HG02840 (cell line): ENCODE measurements at regions not wholly inside any gene's neighbourhood (a gene's known extent, or its start where the extent isn't known, plus 50 kb on each side); places are given as distances from the start of the nearest gene placed in this dataset.
"Not testable (repeated sequence)": the region's sequence is repeated elsewhere in the genome, so short reads cannot be mapped to it uniquely, and the experiment has no call there.

Experiments used
- ATAC-seq: cut with Tn5 transposase; IDR thresholded peaks from one replicate; pipeline ENCODE4 v1.9.1; 2021; ENCODE audit warnings: mild to moderate bottlenecking, moderate library complexity, moderate number of reproducible peaks; ENCODE audit not compliant: unreplicated experiment, low FRiP score

DNA sequence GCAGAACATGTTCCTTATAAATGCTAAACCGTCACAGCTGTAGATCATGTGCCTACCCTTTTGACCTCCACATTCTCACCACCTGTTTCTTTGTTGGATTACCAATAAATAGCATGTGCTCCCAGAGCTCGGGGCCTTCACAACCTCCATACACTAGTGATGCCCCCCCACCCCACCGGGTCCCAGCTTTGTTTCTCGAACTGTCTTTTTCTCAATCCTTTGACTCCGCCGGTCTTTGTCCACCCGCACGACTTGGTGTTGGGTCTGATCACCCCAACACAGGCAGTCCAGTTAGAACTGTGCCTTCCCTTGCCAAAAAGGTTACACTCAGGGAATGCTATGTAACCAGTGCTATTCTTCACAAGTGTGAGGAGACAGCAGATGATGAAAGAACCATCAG, 485.9 kb upstream of the C9orf72 start:
- no peak for ATAC-seq

DNA sequence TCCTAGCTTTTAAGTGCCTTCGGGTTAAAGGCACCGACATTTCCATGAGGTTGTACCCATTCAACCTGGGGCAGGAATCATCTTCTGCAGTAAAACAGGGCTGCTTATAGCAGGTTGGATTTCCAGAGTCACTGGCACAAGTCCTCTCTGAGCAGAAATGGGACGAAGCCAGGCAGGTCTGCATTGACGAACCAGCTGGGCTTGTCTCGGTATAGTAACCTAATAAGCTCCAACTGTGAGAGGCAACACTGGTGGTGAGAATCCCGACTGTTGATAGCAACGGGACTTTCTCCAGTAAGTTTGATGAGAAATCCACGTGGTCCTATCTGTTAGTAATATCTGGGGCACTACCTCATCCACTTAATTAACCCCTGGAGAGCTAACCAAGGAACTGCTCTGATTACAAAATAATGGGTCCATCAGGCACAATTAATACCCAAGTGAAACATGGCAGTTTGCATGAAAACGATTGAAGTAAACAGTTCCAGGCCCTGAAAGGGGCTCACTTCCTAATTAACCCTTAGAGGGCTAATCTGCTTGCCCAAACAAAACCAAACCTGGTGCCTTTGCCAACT, 491.0 kb upstream of the C9orf72 start:
- no peak for ATAC-seq

DNA sequence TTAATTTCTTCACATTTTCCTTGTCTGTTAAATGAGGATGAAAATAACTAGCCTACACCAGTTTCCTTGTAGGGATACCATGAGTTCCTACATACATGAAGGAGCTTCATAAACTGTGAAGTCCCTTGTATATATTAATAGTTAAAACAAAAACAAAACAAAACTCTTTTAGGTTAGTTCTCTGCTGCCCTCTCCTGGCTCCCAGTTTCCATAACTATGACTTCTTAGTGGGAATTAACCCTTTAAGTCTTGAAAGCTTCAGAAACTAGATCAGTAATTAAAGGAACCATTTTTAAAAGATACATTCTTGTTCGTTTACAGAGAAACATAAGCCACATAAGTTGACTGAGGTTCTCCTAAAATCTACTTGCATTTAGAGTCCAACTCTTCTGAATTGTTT, 500.0 kb upstream of the C9orf72 start:
- ATAC-seq = no peak

DNA sequence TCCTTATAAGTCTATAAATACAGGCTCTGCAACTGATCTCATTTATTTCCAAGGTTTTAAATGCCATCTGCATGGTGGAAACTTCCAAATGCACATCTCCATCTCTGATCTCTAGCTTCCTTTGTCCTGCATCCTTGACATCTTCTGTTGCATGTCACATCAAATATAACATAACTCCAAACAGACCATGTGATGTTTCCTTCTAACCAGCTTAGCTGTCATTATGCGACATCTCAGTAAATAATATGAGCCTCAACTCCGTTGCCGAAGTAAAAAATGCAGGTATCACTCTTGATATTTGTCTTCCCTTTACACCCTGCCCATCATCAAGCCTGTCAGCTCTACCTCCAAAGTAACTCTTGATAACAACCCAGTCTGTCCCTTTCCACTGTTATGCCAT, 506.4 kb upstream of the C9orf72 start:
- no peak for ATAC-seq

DNA sequence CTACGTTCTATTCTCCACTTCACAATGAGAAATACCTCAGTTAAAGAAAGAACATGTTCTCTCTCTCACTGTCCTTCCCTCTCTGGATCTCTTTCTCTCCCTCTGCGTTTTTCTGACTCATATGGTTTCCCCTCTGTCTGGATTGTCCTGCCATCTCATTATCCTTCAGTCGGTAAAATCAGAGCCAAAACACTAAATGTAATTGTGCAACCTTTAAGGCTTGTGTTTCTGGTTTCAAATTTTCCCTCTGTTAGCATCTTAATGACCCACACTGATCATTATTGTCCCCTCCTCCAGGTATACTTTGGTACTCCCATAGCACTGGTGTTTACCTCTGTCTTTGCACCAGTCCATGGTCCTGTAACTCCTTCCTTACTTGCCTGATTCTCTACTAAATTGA, 509.4 kb upstream of the C9orf72 start:
- no peak for ATAC-seq

DNA sequence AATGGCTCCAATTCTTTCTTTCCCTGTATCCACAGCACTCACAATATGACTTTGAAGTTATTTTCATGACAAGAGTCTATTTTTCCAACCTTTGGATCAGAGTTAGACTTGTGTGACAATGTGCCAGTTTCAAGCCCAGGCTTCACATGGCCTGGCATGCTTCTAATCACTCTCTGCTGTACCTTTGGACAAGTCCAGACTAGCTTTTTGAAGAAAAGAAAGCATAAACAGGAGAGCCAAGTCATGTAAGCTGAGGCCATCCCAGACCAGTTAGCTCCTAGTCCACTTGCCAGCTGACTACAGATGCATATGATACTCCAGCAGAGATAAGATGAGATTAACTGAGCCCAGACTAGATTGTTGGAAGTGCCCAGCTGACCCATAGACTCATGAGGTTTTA, 513.6 kb upstream of the C9orf72 start:
- no peak for ATAC-seq

DNA sequence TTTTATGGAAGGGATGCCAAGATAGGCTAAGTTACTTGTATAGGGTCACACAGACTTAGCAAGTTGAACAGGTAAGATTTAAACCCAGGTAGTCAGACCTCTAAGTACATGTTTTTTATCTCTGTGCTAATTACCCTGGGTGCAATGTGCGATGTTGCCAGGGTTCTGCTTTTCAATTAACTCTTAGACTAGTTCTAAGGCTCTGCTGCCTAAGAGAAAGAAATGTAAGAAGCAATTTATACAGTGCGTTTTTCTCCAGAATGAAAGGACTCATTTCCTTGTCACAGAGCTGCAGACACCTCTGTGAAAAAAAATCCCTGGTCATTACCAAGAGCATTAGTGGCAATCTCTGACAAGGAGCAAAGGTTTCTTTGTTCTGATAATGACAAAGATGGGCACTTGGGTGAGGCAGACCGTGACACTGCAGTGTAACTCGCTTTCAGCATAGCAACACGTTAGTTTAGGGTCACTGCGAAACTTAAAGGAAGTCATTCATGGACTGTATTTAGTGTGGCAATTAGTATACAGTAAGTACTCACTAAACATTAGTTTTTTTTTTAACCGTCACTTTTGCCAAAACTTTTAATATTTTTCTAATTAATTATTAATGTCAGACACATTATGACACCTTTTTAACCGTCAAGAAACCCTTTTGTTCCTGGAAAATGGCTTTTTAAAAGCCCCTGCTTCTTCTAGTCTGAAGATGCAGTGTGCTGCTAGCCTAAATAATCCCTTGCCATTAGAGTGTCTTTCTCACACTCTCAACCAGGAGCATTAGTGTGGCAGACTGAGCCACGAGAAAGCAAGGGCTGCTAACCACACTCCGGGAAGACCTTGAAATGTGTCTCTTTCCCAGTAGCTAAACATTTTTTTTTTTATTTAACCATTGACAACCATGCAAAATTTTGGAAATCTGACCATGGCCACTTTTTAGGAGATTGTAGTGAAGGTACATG, 520.0 kb upstream of the C9orf72 start:
- ATAC-seq = no peak

DNA sequence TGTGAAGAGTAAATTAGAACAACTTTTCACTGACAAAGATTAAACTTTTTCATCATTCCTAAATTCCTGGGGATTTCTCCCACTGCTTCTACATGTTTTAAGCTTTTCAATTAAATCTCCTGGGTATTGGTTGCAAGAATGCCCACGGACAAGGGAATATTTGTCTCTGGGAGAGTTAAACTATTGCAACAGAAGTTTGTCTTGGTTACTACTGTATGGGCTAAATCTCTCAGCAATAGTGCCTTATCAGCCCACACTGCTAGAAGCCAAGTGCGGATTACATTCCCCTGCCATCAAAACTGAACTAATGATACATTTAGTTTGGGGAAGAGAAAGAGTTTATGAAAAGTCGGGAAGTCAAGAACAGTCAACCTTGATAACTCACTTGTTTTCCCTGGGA, 528.2 kb upstream of the C9orf72 start:
- ATAC-seq = no peak

DNA sequence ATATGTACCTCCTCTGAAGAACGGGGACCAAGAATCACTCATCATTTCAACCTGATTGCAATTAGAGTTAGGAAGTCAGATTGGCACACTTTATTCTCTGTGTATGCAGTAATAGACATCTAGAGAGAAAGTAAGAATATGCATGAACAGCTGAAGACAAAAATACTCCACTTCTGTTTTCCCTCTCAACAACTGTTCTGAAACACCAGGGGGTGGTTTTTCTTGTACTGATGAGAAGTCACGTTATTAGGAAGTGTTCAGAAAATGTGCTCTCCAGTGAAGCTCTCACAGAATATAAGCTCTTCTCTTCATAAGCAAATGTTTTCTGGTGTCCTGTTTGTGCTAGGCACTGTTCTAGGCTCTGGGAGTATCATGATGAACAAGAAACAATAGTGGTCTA, 531.7 kb upstream of the C9orf72 start:
- no peak for ATAC-seq

DNA sequence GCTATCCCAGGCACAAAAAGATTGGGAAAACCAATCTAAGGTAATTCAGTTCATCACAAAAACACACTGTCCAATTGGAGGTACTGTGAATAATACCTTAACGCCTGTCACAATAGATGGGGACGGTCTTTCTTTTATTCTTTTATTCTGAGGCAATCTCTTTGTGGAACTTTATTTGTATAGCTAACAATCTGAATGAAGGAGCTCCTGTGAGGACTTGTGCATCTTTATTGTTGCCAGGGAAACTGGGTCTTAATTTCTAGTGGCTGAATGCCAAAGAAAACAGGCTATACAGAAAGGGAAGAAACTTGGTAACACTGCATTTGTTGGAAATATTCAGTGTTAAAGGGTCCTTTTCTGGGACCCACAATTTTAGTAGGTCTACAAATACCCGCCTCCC, 546.9 kb upstream of the C9orf72 start:
- no peak for ATAC-seq

DNA sequence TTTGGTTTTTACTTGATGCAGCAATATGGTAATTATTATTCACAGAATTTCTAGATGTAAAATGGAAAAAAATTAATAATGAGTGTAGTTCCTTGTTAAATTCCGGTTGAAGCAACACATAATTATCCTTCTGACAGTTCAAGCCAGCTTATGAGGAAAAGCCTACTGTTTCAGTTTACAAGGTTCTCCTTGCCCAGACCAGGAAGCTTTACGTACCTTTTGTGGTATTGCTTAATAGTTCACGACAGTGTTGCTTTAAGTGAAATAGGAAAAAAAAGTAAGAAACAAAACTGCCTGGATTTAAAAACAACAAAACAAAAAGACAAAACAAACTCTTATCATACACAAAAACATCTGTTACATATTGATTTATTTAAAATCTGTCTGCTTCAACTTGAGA, 547.3 kb upstream of the C9orf72 start:
- ATAC-seq = no peak

DNA sequence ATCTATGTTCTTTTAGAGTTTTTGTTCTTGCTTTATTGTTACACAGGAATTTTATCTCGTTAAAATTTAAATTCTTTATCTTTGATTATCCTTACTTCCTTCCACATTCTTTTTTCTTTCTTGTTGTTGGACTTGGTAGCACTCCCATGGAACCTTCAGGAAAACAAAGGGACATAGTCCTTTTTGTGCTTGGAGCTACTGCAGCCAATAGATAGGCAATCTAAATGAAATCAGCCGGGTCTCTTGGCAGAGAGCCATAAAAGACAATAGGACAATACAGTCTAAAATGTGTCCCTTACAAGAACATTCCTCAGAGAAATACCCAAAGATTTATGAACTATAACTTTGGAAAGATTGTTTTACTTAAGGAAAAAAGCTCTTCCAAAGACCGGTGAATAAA, 548.1 kb upstream of the C9orf72 start:
- no peak for ATAC-seq

DNA sequence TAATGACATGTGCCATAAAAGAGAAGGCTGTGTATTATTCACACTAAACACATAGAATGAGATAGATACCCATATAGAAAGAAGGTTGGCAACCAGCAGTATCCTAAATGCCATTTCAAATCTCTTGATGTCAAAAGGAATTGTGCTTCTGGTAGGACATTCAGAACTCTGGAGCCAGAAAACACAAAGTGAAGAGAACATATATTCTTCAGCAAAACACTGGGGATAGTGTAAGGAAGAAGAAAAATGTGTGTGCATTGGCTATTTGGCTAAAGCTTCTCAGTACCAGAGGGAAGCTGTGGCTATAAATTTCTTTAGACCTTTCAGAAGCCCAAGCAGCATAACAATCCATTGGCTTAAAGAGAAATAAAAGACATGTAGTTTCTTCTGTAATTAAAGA, 551.6 kb upstream of the C9orf72 start:
- no peak for ATAC-seq

DNA sequence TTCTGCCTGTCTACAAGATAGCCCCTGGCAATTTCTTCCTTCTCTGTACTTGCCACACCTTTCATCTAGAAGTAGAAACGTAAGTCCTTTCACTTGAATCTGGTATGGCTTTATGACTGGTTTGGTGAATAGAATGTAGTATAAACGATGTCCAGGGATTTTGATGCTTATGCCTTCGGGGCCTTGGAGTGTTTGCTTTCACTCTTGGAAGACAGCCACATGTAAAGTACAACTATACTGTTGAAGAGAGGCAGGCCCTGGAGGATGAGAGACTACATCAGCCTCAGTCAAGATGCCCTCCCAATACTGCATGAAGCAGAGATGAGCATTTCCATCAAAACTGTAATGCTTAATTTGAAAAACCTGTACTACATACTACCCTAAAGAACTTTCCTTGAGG, 553.8 kb upstream of the C9orf72 start:
- ATAC-seq = no peak

DNA sequence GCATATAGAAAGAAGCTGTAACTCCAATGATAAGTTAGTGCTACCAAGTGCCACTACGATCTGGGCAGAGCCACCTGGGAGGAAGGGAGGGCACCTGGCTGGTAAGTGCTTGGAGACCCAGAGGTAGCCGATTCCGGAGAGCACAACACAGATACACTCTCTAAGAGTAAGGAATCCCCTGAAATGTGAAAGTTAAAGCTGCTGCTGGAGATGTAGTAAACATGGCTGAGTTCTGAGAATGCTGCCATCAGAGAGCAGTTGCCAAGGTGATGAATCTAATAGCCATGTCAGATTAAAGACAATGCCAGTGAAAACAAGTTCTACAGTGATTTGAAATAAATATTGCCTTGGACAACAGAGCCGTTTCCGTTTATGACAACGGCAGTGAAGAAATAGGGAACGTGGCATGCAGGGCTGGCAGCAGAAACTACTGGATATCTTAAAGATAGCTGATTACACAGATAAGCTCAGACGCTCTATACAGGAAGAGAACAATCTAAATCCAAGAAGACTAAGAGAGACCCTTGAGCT, 561.2 kb upstream of the C9orf72 start:
- ATAC-seq = no peak

DNA sequence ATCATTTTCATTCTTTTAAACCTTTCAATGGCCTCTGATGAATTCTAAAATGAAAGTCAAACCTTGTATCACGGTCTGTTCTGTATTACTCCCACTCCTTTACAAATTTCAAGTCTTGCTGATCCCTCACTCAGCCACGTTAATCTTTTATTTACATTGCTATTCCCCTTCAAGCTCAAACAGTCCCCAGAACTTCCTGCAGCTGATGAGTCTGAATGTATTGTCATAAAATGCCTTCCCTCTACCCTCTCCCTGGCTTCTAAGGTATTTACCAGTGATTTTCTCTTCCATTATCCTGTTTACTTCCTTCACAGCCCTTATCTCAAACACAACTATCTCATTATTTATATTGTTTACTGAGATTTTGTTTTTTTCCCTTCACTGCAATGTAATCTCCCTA, 562.3 kb upstream of the C9orf72 start:
- no peak for ATAC-seq

DNA sequence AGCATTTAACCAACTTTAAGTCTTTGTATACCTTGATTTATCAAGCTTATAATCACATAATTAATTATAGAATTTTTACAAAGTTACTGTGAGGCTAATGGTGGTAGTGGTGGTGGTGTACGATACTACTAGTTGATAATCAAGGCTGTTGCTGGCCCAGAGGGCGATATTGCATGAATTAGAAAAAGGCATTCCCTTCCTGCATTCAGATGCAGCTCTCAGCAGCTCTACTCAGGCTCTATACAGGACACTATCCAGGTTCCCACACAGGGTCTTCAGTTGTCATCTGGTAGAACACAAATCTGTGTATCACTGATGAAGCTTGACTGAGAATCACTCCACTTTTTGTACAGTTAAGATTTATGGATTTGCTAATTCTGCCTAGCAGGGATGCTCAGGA, 562.8 kb upstream of the C9orf72 start:
- ATAC-seq = no peak

DNA sequence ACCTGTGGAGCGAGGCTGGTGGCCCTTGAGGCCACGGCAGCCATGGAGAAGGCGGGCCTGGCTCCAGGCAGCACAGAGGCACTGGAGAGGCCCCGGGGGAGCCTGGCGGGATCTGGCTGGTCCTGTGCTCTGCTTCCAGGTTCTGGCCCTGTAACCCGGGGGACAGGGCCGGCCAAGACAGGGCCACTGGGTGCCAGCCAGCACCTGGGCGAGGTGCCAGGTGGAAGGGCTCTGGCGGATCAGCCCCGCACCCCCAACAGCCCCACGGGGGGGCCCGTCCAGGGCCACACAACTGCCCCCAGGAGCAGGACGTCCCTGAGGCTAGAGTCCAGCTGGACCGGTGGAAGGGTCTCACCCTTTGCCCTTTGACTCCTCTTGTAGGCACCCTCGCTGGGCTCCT, 574.1 kb upstream of the C9orf72 start:
- ATAC-seq = not testable (repeated sequence)

DNA sequence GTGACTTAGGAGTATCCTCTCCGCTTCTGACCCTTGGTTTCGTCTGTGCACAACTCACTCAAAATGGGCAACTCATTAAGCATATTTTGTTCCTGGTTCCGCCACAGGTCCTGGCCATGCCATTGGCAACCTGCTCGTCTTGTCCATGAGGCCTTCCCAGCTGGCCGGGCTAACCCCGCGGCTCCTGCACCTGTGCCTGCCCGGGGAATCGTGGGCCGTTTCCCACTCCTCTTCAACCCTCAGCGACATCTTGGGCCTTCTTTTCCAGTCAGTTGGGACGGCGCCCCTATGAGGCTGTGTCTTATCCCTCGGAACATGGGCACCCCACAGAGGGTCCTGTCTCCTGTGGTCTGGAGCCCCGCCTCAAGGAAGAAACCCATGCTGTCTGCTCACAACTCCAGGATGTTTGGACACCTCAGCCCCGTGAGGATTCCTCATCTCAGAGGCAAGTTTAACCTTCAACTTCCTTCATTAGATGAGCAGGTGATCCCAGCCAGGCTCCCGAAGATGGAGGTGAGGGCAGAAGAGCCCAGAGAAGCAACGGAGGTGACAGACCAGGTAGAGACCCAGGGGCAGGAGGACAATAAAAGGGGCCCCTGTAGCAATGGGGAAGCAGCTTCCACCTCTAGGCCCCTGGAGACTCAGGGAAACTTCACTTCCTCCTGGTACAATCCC, 574.8 kb upstream of the C9orf72 start:
- not testable (repeated sequence) for ATAC-seq

DNA sequence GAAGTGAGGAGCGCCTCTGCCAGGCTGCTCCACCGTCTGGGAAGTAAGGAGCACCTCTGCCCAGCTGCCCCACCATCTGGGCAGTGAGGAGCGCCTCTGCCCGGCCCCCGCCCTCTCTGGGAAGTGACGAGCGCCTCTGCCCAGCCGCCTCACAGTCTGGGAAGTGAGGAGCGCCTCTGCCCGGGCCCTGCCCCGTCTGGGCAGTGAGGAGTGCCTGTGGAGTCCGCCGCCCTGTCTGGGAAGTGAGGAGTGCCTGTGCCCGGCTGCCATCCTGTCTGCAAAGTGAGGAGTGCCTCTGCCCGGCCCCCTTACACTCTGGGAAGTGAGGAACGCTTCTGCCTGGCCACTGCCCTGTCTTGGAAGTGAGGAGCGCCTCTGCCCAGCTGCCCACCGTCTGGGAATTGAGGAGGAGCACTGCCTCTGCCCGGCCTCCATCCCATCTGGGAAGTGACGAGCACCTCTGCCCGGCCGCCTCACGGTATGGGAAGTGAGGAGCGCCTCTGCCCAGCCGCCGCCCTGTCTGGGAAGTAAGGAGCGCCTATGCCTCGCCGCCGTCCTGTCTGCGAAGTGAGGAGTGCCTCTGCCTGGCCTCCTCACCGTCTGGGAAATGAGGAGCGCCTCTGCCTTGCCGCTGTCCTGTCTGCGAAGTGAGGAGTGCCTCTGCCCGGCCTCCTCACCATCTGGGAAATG, 576.2 kb upstream of the C9orf72 start:
- not testable (repeated sequence) for ATAC-seq

DNA sequence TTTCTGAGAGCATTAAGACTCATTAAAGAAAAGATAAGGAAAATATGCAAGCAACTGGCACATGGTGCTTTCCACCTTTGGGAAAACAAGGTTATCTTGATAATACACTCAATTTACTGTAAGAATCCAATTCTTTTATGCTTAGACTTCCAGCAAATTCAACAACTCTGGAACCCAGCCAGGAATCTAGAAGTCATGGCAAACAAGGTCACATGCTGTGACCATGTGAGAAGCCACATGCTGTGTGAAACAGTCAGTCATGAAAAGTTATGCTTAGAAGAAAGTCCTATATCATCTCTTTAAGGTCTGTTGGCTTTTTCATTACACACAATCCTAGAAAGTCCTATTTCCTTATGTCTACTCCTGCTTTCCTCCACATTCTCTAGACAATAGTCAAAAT, 581.8 kb upstream of the C9orf72 start:
- no peak for ATAC-seq
